ENCODE measurements at regions not wholly inside any gene's neighbourhood (a gene's known extent, or its start where the extent isn't known, plus 50 kb on each side); places are given as distances from the start of the nearest gene placed in this dataset.

- DNase-seq (ENCODE audit: low read depth): no peak
- H3K9me3 ChIP-seq (ENCODE audit: insufficient read depth, low read depth, low read length): no peaks in the 10 kb centered on the region
Observed at GRCh38 chr1:199279872-199280645, 641.2 kb downstream of the PTPRC start.

GRCh38 chr1:199282751-199283305, 644.0 kb downstream of the PTPRC start:
- H3K36me3 Mint-ChIP-seq (ENCODE audit: low read depth, unreplicated experiment): no peaks in the 10 kb centered on the region
- DNase-seq (ENCODE audit: low read depth): peak; percentile 68
- no peak overlapping the region for H3K9ac ChIP-seq (ENCODE audit: low read length)

More at GRCh38 chr1:199279872-199280645, 641.2 kb downstream of the PTPRC start:
- H4K20me1 ChIP-seq (ENCODE audit: insufficient read depth, low read length): no peaks in the 10 kb centered on the region
- no peak overlapping the region for H3K4me3 ChIP-seq (ENCODE audit: insufficient read depth, low read depth, low read length)
- peaks cover 22% of the 10 kb centered on the region for H3K4me1 Mint-ChIP-seq (ENCODE audit: low read depth, unreplicated experiment)
- peak overlapping the region; percentile 38 for H3K27ac Mint-ChIP-seq (ENCODE audit: unreplicated experiment)
- H3K4me1 ChIP-seq (ENCODE audit: insufficient read depth, low read length): no peaks in the 10 kb centered on the region
- no peak overlapping the region for H3K4me3 Mint-ChIP-seq (ENCODE audit: unreplicated experiment)
- H2AFZ ChIP-seq (ENCODE audit: low read depth, low read length): no peak overlapping the region
- no peaks in the 10 kb centered on the region for H3K36me3 Mint-ChIP-seq (ENCODE audit: low read depth, unreplicated experiment)
- H3K4me2 ChIP-seq (ENCODE audit: low read length): no peak overlapping the region
- no peak overlapping the region for H3K9ac ChIP-seq (ENCODE audit: low read length)
- FAIRE-seq: no peak
- no peaks in the 10 kb centered on the region for H3K27me3 Mint-ChIP-seq (ENCODE audit: low read depth, unreplicated experiment)
- no peaks in the 10 kb centered on the region for H3K36me3 ChIP-seq (ENCODE audit: insufficient read depth, low read length)
- TF ChIP-seq CTCF (IDR thresholded peaks at IDR 0.05; ENCODE audit: insufficient read depth, low read depth, low read length): no peak
- H3K27me3 ChIP-seq (ENCODE audit: insufficient read depth, low read length): no peaks in the 10 kb centered on the region
- no peaks in the 10 kb centered on the region for H3K79me2 ChIP-seq (ENCODE audit: insufficient read depth, low read length)
- no peak overlapping the region for H3K27ac ChIP-seq (ENCODE audit: low read depth, low read length)
- H3K9me3 Mint-ChIP-seq (ENCODE audit: unreplicated experiment): no peaks in the 10 kb centered on the region

More at GRCh38 chr1:199282751-199283305, 644.0 kb downstream of the PTPRC start:
- no peak overlapping the region for H3K4me3 Mint-ChIP-seq (ENCODE audit: unreplicated experiment)
- no peak for FAIRE-seq
- H3K27ac Mint-ChIP-seq (ENCODE audit: unreplicated experiment): no peak overlapping the region
- Histone ChIP-seq H3K4me1 (ENCODE audit: insufficient read depth, low read length) (no peaks in the 10 kb centered on the region), H3K36me3 (ENCODE audit: insufficient read depth, low read length) (no peaks in the 10 kb centered on the region), H3K27ac (ENCODE audit: low read depth, low read length) (peak overlapping the region; percentile 14), H2AFZ (ENCODE audit: low read depth, low read length) (no peak overlapping the region), H3K9me3 (ENCODE audit: insufficient read depth, low read depth, low read length) (no peaks in the 10 kb centered on the region), H4K20me1 (ENCODE audit: insufficient read depth, low read length) (no peaks in the 10 kb centered on the region), H3K27me3 (ENCODE audit: insufficient read depth, low read length) (no peaks in the 10 kb centered on the region), H3K4me2 (ENCODE audit: low read length) (peak overlapping the region; percentile 20), H3K4me3 (ENCODE audit: insufficient read depth, low read depth, low read length) (no peak overlapping the region), H3K79me2 (ENCODE audit: insufficient read depth, low read length) (no peaks in the 10 kb centered on the region)
- no peaks in the 10 kb centered on the region for H3K9me3 Mint-ChIP-seq (ENCODE audit: unreplicated experiment)
- TF ChIP-seq CTCF (IDR thresholded peaks at IDR 0.05; ENCODE audit: insufficient read depth, low read depth, low read length): no peak
- TF ChIP-seq EZH2 (IDR thresholded peaks at IDR 0.05; ENCODE audit: insufficient read depth, low read length): no peak
- no peaks in the 10 kb centered on the region for H3K27me3 Mint-ChIP-seq (ENCODE audit: low read depth, unreplicated experiment)
- peaks cover 22% of the 10 kb centered on the region for H3K4me1 Mint-ChIP-seq (ENCODE audit: low read depth, unreplicated experiment)

All from astrocyte (in vitro differentiated cells and primary cell).